A549 (cell line): ENCODE measurements at regions not wholly inside any gene's neighbourhood (a gene's known extent, or its start where the extent isn't known, plus 50 kb on each side); places are given as distances from the start of the nearest gene placed in this dataset.

Experiments
- BHLHE40 ChIP-seq: IDR thresholded peaks from 2 replicates; pipeline ENCODE4 v1.6.1; 2012; ENCODE audit warnings: low read depth, low read length, inconsistent platforms
- CBX2 ChIP-seq: fragments of 200-600 bp; sonication (generic); IDR thresholded peaks from 2 replicates; pipeline ENCODE4 v1.6.1; 2016; ENCODE audit warnings: low read depth, mild to moderate bottlenecking, borderline replicate concordance
- CHD2 ChIP-seq: fragments of 150-350 bp; IDR thresholded peaks from 2 replicates; pipeline ENCODE4 v1.6.1; 2014; ENCODE audit warnings: low read length; ENCODE audit not compliant: partially characterized antibody
- CTCF ChIP-seq: fragments of >200 bp; sonication (Bioruptor Twin); formaldehyde crosslinking; IDR thresholded peaks from 3 replicates; pipeline ENCODE4 v1.5.1; 2016
- EHMT2 ChIP-seq: fragments of 200-600 bp; sonication (generic); IDR thresholded peaks from 2 replicates; pipeline ENCODE4 v1.6.1; 2016; ENCODE audit warnings: antibody characterized with exemption, low read depth, mild to moderate bottlenecking, moderate library complexity
- ELK1 ChIP-seq: fragments of 150-350 bp; IDR thresholded peaks from 2 replicates; pipeline ENCODE4 v1.6.1; 2014; ENCODE audit warnings: low read depth, mild to moderate bottlenecking, low read length
- ESRRA ChIP-seq: fragments of 150-350 bp; IDR thresholded peaks from 2 replicates; pipeline ENCODE4 v1.6.1; 2014; ENCODE audit warnings: mild to moderate bottlenecking, low read length, borderline replicate concordance
- KDM1A ChIP-seq: fragments of 200-600 bp; sonication (generic); IDR thresholded peaks from 2 replicates; pipeline ENCODE4 v1.6.1; 2016; ENCODE audit warnings: low read depth, mild to moderate bottlenecking
- MAFK ChIP-seq: fragments of 450-650 bp; IDR thresholded peaks from 2 replicates; pipeline ENCODE4 v1.6.1; 2014; ENCODE audit not compliant: partially characterized antibody
- POLR2A ChIP-seq: IDR thresholded peaks from 2 replicates; pipeline ENCODE4 v1.6.1; 2012; ENCODE audit warnings: mild to moderate bottlenecking, low read length
- RARB ChIP-seq: fragments of 250-450 bp; sonication (Bioruptor Pico); IDR thresholded peaks from 2 replicates; pipeline ENCODE4 v1.8.0; 2021; ENCODE audit warnings: mild to moderate bottlenecking, moderate library complexity
- RFX5 ChIP-seq: fragments of 450-650 bp; IDR thresholded peaks from 2 replicates; pipeline ENCODE4 v1.7.1; 2014; ENCODE audit warnings: antibody characterized with exemption, mild to moderate bottlenecking, moderate library complexity

DNA sequence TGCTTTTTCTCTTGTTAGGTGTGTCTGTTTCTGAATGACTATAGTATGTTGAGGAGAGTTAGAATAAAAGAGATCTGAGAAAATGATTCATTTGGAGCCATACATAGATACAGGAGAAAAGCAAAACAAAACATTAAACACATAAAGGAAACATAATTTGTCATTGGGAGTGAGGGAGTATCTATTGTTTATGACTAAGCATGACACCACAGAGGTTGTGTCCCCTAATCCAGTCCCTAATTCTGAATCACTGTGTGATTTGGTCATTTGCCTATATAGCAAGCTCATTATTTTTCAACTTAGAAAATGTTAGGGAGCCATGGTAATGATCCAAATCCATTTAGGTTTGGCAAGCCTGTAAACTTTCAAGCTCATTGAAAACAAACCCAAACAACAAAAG, 132.3 kb upstream of the BMPER start:
- no peak for TF ChIP-seq RARB (CRISPR knock-in tag)
- TF ChIP-seq CHD2, result no peak
- no peak for TF ChIP-seq CTCF
- TF ChIP-seq ELK1, result no peak
- no peak for TF ChIP-seq ESRRA
- TF ChIP-seq EHMT2, result no peak
- TF ChIP-seq POLR2A, result no peak
- no peak for TF ChIP-seq RFX5
- no peak for TF ChIP-seq BHLHE40
- no peak for TF ChIP-seq CBX2
- TF ChIP-seq KDM1A, result no peak
- TF ChIP-seq MAFK, result no peak
